H1 (cell line): ENCODE measurements at regions not wholly inside any gene's neighbourhood (a gene's known extent, or its start where the extent isn't known, plus 50 kb on each side); places are given as distances from the start of the nearest gene placed in this dataset.

Experiments used
- ATF2 ChIP-seq: IDR thresholded peaks from 2 replicates; pipeline ENCODE4 v1.6.1; 2012; ENCODE audit warnings: low read length, inconsistent platforms
- CHD1 ChIP-seq: IDR thresholded peaks from 2 replicates; pipeline ENCODE4 v1.6.1; 2012; ENCODE audit warnings: low read depth, low read length, improper control_type of control experiment
- CHD2 ChIP-seq: IDR thresholded peaks from 2 replicates; pipeline ENCODE4 v1.6.1; 2012; ENCODE audit warnings: low read length, improper control_type of control experiment
- CTCF ChIP-seq, 3 experiments: IDR thresholded peaks; 1 replicate in 2 of 3; 2 replicates in 1 of 3; pipeline versions ENCODE4 v1.5.1 to v1.6.1; 2011; ENCODE audit warnings: low read length in 3 of 3, mild to moderate bottlenecking in 3 of 3, inconsistent platforms in 2 of 3, low read depth in 1 of 3, moderate library complexity in 1 of 3; ENCODE audit not compliant: insufficient read depth in 1 of 3; ENCODE audit errors: control extremely low read depth in 1 of 3
- EP300 ChIP-seq, 2 experiments: IDR thresholded peaks; 1 replicate in 1 of 2; 2 replicates in 1 of 2; pipeline ENCODE4 v1.6.1; 2011 to 2012; ENCODE audit warnings: low read depth in 2 of 2, low read length in 2 of 2, mild to moderate bottlenecking in 2 of 2, borderline replicate concordance in 1 of 2, inconsistent platforms in 1 of 2, moderate library complexity in 1 of 2
- GABPA ChIP-seq: IDR thresholded peaks from 2 replicates; pipeline ENCODE4 v1.6.1; 2011; ENCODE audit warnings: mild to moderate bottlenecking, low read length, moderate library complexity, borderline replicate concordance; ENCODE audit not compliant: insufficient read depth
- KDM1A ChIP-seq: fragments of 200-600, 300-600 bp; sonication (generic); IDR thresholded peaks from 2 replicates; pipeline ENCODE4 v1.7.1; 2016; ENCODE audit warnings: mild to moderate bottlenecking, low read length, borderline replicate concordance
- POLR2A ChIP-seq, 2 experiments: IDR thresholded peaks; 1 replicate in 1 of 2; 2 replicates in 1 of 2; pipeline ENCODE4 v1.6.1; 2011; ENCODE audit warnings: low read depth in 2 of 2, low read length in 2 of 2, mild to moderate bottlenecking in 2 of 2; ENCODE audit errors: control extremely low read depth in 1 of 2
- POLR2AphosphoS5 ChIP-seq: IDR thresholded peaks from 2 replicates; pipeline ENCODE4 v1.6.1; 2011; ENCODE audit warnings: low read depth, low read length
- RFX5 ChIP-seq: IDR thresholded peaks from 2 replicates; pipeline ENCODE4 v1.6.1; 2011; ENCODE audit warnings: low read depth, low read length, improper control_type of control experiment, borderline replicate concordance
- TAF7 ChIP-seq: optimal IDR thresholded peaks from 2 replicates; pipeline ENCODE3; 2011; ENCODE audit warnings: low read depth, mild to moderate bottlenecking, inconsistent platforms, low read length, moderate library complexity, borderline replicate concordance
- YY1 ChIP-seq: IDR thresholded peaks from 2 replicates; pipeline ENCODE4 v1.6.1; 2011; ENCODE audit warnings: low read depth, mild to moderate bottlenecking, low read length

GRCh38 chr13:42707048-42707447 lies 74.3 kb upstream of the FAM216B start:
- TF ChIP-seq CTCF (IDR thresholded peaks at IDR 0.05; ENCODE audit: control extremely low read depth in 1 of 3, insufficient read depth in 1 of 3, low read depth in 1 of 3, low read length in 3 of 3), result no peak
- no peak for TF ChIP-seq CHD2
- no peak for TF ChIP-seq ATF2
- TF ChIP-seq YY1, result no peak
- TF ChIP-seq RFX5, result no peak
- no peak for TF ChIP-seq KDM1A
- TF ChIP-seq EP300 (IDR thresholded peaks at IDR 0.05; ENCODE audit: borderline replicate concordance in 1 of 2, low read depth in 2 of 2, low read length in 2 of 2), result no peak
- TF ChIP-seq POLR2AphosphoS5, result no peak
- TF ChIP-seq TAF7, result no peak
- no peak for TF ChIP-seq CHD1
- TF ChIP-seq GABPA, result no peak
- TF ChIP-seq POLR2A (IDR thresholded peaks at IDR 0.05; ENCODE audit: control extremely low read depth in 1 of 2, low read depth in 2 of 2, low read length in 2 of 2), result no peak
